ENCODE measurements at regions not wholly inside any gene's neighbourhood (a gene's known extent, or its start where the extent isn't known, plus 50 kb on each side); places are given as distances from the start of the nearest gene placed in this dataset.

DNA sequence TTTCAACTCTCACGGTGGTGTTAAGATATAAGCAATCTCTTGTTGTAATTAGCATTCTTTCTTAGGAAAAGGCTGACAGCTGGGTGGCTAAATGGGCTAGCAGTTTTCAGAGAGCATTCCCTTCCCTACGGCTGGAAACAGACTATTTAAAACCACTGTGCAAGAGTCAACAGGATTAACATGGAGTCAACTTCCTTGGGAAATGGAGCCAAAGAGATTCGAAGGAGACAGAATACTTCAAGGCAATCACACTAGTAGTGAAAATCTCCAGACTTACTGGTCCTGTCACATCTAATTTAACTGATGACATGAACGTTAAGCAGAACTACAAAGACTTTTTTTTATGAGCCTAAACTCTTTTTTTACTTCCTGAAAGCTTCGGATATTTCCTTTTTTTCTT lies 453.3 kb upstream of the ITGA1 start:
- no peaks in the 10 kb centered on the region for H3K36me3 ChIP-seq (ENCODE audit: control insufficient read depth in 1 of 2, insufficient read depth in 2 of 2, low read depth in 1 of 2, low read length in 2 of 2)
- no peak overlapping the region for H3K4me3 ChIP-seq (ENCODE audit: insufficient read depth in 1 of 2, low read depth in 1 of 2, low read length in 2 of 2)
- no peak overlapping the region for H4K8ac ChIP-seq (ENCODE audit: low read length)
- no peak overlapping the region for H2AFZ ChIP-seq (ENCODE audit: low read depth, low read length)
- H4K91ac ChIP-seq (ENCODE audit: low read length), result no peak overlapping the region
- H3K4ac ChIP-seq (ENCODE audit: low read depth in 1 of 2, low read length in 2 of 2), result no peak overlapping the region
- no peak overlapping the region for H3K18ac ChIP-seq (ENCODE audit: low read depth in 1 of 2, low read length in 2 of 2)
- H3K27me3 ChIP-seq (ENCODE audit: control insufficient read depth in 1 of 2, insufficient read depth in 1 of 2, low read length in 2 of 2), result no peaks in the 10 kb centered on the region
- DNase-seq, result peak; percentile 2
- H2BK12ac ChIP-seq (ENCODE audit: low read length in 2 of 2), result no peak overlapping the region
- H3K4me1 ChIP-seq (ENCODE audit: control insufficient read depth, insufficient read depth, low read depth, low read length), result no peaks in the 10 kb centered on the region
- H3K4me2 ChIP-seq (ENCODE audit: low read length, poor library complexity, severe bottlenecking), result no peak overlapping the region
- WGBS, result 8% methylated on average over 3 of the region's 5 CpGs
- H2BK15ac ChIP-seq (ENCODE audit: low read depth, poor library complexity, severe bottlenecking), result no peak overlapping the region
- H3K14ac ChIP-seq (ENCODE audit: low read length in 2 of 2), result no peak overlapping the region
- H3K9me3 ChIP-seq (ENCODE audit: control insufficient read depth, low read length), result peaks cover 3% of the 10 kb centered on the region
- H2BK5ac ChIP-seq (ENCODE audit: low read depth, low read length, poor library complexity, severe bottlenecking), result no peak overlapping the region
- H2BK120ac ChIP-seq (ENCODE audit: low read depth, low read length), result no peak overlapping the region
- H3K23ac ChIP-seq (ENCODE audit: low read length in 2 of 2), result no peak overlapping the region
- no peak overlapping the region for H3K27ac ChIP-seq (ENCODE audit: low read length, poor library complexity, severe bottlenecking)
- H2AK5ac ChIP-seq (ENCODE audit: low read length, severe bottlenecking), result no peak overlapping the region
- no peaks in the 10 kb centered on the region for H3K79me1 ChIP-seq (replicated peaks; ENCODE audit: low read length, poor library complexity, severe bottlenecking)
- no peak overlapping the region for H3K9ac ChIP-seq (ENCODE audit: low read length)

GRCh38 chr5:52339285-52339684 lies 448.4 kb upstream of the ITGA1 start:
- Histone ChIP-seq H3K79me1 (replicated peaks; ENCODE audit: low read length, poor library complexity, severe bottlenecking) (no peaks in the 10 kb centered on the region), H3K36me3 (ENCODE audit: control insufficient read depth in 1 of 2, insufficient read depth in 2 of 2, low read depth in 1 of 2, low read length in 2 of 2) (no peaks in the 10 kb centered on the region), H3K14ac (ENCODE audit: low read length in 2 of 2) (no peak overlapping the region), H2AFZ (ENCODE audit: low read depth, low read length) (no peak overlapping the region), H4K91ac (ENCODE audit: low read length) (no peak overlapping the region), H3K27me3 (ENCODE audit: control insufficient read depth in 1 of 2, insufficient read depth in 1 of 2, low read length in 2 of 2) (no peaks in the 10 kb centered on the region), H3K4me1 (ENCODE audit: control insufficient read depth, insufficient read depth, low read depth, low read length) (no peaks in the 10 kb centered on the region), H3K9me3 (ENCODE audit: control insufficient read depth, low read length) (peaks cover 3% of the 10 kb centered on the region), H3K27ac (ENCODE audit: low read length, poor library complexity, severe bottlenecking) (no peak overlapping the region), H2BK5ac (ENCODE audit: low read depth, low read length, poor library complexity, severe bottlenecking) (no peak overlapping the region), H3K23ac (ENCODE audit: low read length in 2 of 2) (no peak overlapping the region), H2AK5ac (ENCODE audit: low read length, severe bottlenecking) (no peak overlapping the region), H3K9ac (ENCODE audit: low read length) (no peak overlapping the region), H3K4ac (ENCODE audit: low read depth in 1 of 2, low read length in 2 of 2) (no peak overlapping the region), H3K18ac (ENCODE audit: low read depth in 1 of 2, low read length in 2 of 2) (no peak overlapping the region), H2BK120ac (ENCODE audit: low read depth, low read length) (no peak overlapping the region), H3K4me3 (ENCODE audit: insufficient read depth in 1 of 2, low read depth in 1 of 2, low read length in 2 of 2) (no peak overlapping the region), H2BK12ac (ENCODE audit: low read length in 2 of 2) (no peak overlapping the region), H2BK15ac (ENCODE audit: low read depth, poor library complexity, severe bottlenecking) (no peak overlapping the region), H3K4me2 (ENCODE audit: low read length, poor library complexity, severe bottlenecking) (no peak overlapping the region), H4K8ac (ENCODE audit: low read length) (no peak overlapping the region)
- WGBS, result 65% methylated on average over 1 of the region's 3 CpGs
- no peak for DNase-seq

- Histone ChIP-seq H2BK120ac (ENCODE audit: low read depth, low read length) (no peak overlapping the region), H3K18ac (ENCODE audit: low read depth in 1 of 2, low read length in 2 of 2) (no peak overlapping the region), H3K4me2 (ENCODE audit: low read length, poor library complexity, severe bottlenecking) (no peak overlapping the region), H3K9ac (ENCODE audit: low read length) (no peak overlapping the region), H2BK15ac (ENCODE audit: low read depth, poor library complexity, severe bottlenecking) (no peak overlapping the region), H2BK12ac (ENCODE audit: low read length in 2 of 2) (no peak overlapping the region), H3K27ac (ENCODE audit: low read length, poor library complexity, severe bottlenecking) (no peak overlapping the region), H3K79me1 (replicated peaks; ENCODE audit: low read length, poor library complexity, severe bottlenecking) (no peaks in the 10 kb centered on the region), H4K8ac (ENCODE audit: low read length) (no peak overlapping the region), H3K14ac (ENCODE audit: low read length in 2 of 2) (no peak overlapping the region), H3K36me3 (ENCODE audit: control insufficient read depth in 1 of 2, insufficient read depth in 2 of 2, low read depth in 1 of 2, low read length in 2 of 2) (no peaks in the 10 kb centered on the region), H3K4me3 (ENCODE audit: insufficient read depth in 1 of 2, low read depth in 1 of 2, low read length in 2 of 2) (no peak overlapping the region), H3K4ac (ENCODE audit: low read depth in 1 of 2, low read length in 2 of 2) (no peak overlapping the region), H3K23ac (ENCODE audit: low read length in 2 of 2) (no peak overlapping the region), H2AK5ac (ENCODE audit: low read length, severe bottlenecking) (no peak overlapping the region), H3K4me1 (ENCODE audit: control insufficient read depth, insufficient read depth, low read depth, low read length) (no peaks in the 10 kb centered on the region), H3K27me3 (ENCODE audit: control insufficient read depth in 1 of 2, insufficient read depth in 1 of 2, low read length in 2 of 2) (no peaks in the 10 kb centered on the region), H4K91ac (ENCODE audit: low read length) (no peak overlapping the region), H2BK5ac (ENCODE audit: low read depth, low read length, poor library complexity, severe bottlenecking) (no peak overlapping the region), H2AFZ (ENCODE audit: low read depth, low read length) (no peak overlapping the region), H3K9me3 (ENCODE audit: control insufficient read depth, low read length) (no peaks in the 10 kb centered on the region)
- DNase-seq, result no peak
Observed at GRCh38 chr5:52342361-52342760, 445.4 kb upstream of the ITGA1 start.

GRCh38 chr5:52356311-52356918 lies 431.3 kb upstream of the ITGA1 start:
- Histone ChIP-seq H3K4me1 (ENCODE audit: control insufficient read depth, insufficient read depth, low read depth, low read length) (no peaks in the 10 kb centered on the region), H2AK5ac (ENCODE audit: low read length, severe bottlenecking) (no peak overlapping the region), H4K8ac (ENCODE audit: low read length) (no peak overlapping the region), H3K23ac (ENCODE audit: low read length in 2 of 2) (no peak overlapping the region), H3K18ac (ENCODE audit: low read depth in 1 of 2, low read length in 2 of 2) (no peak overlapping the region), H3K14ac (ENCODE audit: low read length in 2 of 2) (no peak overlapping the region), H3K4ac (ENCODE audit: low read depth in 1 of 2, low read length in 2 of 2) (no peak overlapping the region), H3K9me3 (ENCODE audit: control insufficient read depth, low read length) (no peaks in the 10 kb centered on the region), H2BK5ac (ENCODE audit: low read depth, low read length, poor library complexity, severe bottlenecking) (no peak overlapping the region), H2BK15ac (ENCODE audit: low read depth, poor library complexity, severe bottlenecking) (no peak overlapping the region), H3K9ac (ENCODE audit: low read length) (no peak overlapping the region), H3K79me1 (replicated peaks; ENCODE audit: low read length, poor library complexity, severe bottlenecking) (no peaks in the 10 kb centered on the region), H3K4me2 (ENCODE audit: low read length, poor library complexity, severe bottlenecking) (no peak overlapping the region), H2AFZ (ENCODE audit: low read depth, low read length) (no peak overlapping the region), H3K27me3 (ENCODE audit: control insufficient read depth in 1 of 2, insufficient read depth in 1 of 2, low read length in 2 of 2) (no peaks in the 10 kb centered on the region), H3K36me3 (ENCODE audit: control insufficient read depth in 1 of 2, insufficient read depth in 2 of 2, low read depth in 1 of 2, low read length in 2 of 2) (no peaks in the 10 kb centered on the region), H4K91ac (ENCODE audit: low read length) (no peak overlapping the region), H2BK12ac (ENCODE audit: low read length in 2 of 2) (no peak overlapping the region), H3K4me3 (ENCODE audit: insufficient read depth in 1 of 2, low read depth in 1 of 2, low read length in 2 of 2) (no peak overlapping the region), H2BK120ac (ENCODE audit: low read depth, low read length) (no peak overlapping the region), H3K27ac (ENCODE audit: low read length, poor library complexity, severe bottlenecking) (no peak overlapping the region)
- WGBS, result no CpG with 5 or more reads among the region's 3 CpGs
- DNase-seq, result peak; percentile 22
